GM12873 (cell line): ENCODE measurements at regions not wholly inside any gene's neighbourhood (a gene's known extent, or its start where the extent isn't known, plus 50 kb on each side); places are given as distances from the start of the nearest gene placed in this dataset.

Experiments used
- CTCF ChIP-seq: IDR thresholded peaks from 2 replicates; pipeline ENCODE4 v1.5.1; 2012; ENCODE audit warnings: low read depth, mild to moderate bottlenecking, moderate library complexity, low read length, control low read depth; ENCODE audit not compliant: insufficient read depth; ENCODE audit errors: missing control alignments

DNA sequence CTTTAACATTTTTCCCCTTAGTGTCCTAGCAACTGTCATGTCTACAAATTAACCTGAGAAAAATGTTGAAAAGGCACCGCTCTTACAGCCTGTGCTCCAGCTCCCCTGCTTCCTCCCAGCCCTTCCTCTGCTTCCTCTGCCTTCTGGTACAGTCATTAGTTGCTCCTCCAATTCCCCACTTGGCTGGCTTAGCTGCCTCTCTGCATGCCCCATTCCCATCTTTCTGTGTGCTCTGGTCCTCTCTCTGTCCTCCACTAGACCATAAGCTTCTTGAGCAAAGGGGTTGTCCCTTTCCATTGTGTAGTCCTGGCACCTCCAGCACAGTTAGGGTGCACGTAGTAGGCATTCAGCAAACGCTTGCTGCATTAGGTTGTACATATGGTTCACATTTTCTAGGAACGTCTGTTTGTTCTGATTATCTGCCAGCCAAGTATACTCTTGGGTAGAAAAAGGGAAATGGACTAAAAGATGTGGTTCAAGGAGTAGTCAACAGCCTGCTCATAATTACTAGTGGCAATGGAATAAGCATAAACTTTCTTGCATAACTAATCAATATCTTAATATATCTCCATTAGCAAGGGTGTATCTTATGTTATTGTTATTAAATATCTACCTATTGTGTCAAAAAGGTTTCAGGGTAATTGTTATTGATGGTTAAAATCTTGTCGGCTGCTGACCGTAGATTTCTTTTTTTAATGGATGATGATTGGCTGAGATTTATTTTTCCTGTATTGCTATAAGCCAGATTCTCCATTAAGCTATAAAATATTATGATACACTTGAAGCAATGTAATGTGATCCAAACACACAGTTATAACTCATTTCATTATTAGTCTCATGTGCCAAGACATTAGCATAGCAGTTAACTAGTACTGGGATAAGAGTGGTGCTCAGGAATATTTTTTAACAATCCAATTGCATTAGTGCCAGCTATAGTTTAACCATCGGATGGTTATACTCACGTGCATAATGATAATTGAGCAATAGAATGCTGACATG lies 340.1 kb downstream of the SLC4A3 start:
- TF ChIP-seq CTCF: no peak

- TF ChIP-seq CTCF: no peak
Observed at GRCh38 chr2:219968685-219969345, 341.4 kb downstream of the SLC4A3 start.

DNA sequence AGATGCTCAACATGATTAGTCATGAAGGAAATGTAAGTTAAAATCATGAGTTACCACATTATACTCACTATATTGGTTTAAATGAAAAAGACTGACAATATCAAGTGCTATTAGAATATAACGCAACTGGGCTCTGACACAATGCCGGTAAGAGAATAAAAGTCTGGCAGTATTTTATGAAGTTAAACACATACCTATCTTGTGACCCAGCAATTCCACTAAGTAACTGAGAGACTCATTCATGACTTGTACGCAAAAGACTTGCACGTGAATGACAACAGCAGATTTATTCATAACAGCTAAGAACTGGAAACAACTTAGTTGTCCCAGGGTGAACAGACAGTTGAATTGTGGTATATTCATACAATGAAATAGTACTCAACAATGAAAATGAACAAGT lies 342.1 kb downstream of the SLC4A3 start:
- TF ChIP-seq CTCF: no peak

DNA sequence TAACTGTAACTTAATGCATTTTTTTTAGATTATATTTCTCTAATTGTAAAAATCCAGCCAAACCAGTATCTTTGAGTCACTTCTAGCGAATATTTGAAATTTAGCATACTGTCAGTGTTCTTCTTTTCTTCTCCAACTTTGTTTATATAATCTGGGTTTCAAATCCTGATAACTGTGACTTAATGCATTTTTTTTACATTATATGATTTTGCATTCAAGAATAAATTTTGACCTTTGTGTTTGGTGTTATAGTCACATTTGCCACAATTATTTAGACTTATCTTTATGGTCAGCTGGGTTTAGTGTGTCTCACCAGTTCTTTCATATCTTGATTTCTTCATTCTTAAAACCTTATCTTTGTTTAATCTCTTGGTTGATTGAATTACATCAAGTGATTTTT lies 345.7 kb downstream of the SLC4A3 start:
- TF ChIP-seq CTCF: no peak

DNA sequence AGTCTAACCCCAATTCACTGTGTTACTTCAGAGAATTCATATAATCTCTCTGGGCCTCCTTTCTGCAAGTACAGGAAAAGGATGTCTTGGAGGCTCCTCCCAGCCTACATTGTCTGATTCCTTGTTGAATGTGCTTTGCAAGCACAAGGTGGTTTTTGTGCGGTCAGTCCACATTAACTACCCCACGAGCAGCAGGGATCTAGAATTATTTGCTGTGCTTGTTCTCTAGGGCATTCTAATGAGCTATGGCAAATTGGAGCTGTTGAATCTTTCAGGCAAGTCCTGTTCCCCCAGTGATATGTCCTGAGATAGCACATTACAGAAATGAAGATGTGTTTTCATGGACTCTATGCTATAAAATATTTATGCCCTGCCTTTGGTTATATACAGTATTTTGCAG lies 349.4 kb downstream of the SLC4A3 start:
- no peak for TF ChIP-seq CTCF

DNA sequence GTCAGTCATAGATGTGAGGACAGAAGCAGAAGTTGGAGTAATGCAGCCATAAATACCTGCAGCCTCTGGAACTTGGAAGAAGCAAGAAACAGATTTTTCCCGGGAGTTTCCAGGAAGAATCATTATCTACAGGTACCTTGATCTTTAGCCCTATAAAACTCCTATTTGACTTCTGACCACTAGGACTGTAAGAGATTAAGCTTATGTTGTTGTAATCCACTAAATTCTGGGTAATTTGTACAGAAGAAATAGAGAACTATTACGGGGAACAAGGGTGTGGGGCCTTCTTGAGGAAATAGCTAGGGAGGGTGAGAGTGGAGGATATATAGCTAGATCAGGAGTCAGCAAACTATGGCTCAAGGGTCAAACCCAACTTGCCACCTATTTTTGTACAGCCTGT lies 353.2 kb downstream of the SLC4A3 start:
- TF ChIP-seq CTCF: no peak

DNA sequence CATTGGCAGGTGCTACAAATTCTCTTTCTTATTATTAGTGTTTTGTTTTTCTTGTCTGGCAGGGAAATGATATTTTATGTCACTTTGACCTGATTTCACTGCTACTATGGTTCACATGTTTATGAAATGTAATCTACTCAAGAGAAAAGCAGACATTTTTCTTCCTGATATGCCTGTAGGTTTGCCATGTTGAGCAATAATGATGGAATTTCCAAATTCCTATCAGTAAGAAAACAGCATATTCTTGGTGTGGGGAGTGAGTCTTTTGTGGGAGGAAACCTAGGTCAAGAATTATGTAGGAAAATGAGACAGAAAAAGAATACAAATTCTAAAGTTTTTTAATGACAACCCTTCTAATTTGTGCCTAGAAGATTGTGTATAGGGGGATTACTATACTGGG lies 356.4 kb downstream of the SLC4A3 start:
- TF ChIP-seq CTCF: no peak
